ENCODE measurements at regions not wholly inside any gene's neighbourhood (a gene's known extent, or its start where the extent isn't known, plus 50 kb on each side); places are given as distances from the start of the nearest gene placed in this dataset.

DNA sequence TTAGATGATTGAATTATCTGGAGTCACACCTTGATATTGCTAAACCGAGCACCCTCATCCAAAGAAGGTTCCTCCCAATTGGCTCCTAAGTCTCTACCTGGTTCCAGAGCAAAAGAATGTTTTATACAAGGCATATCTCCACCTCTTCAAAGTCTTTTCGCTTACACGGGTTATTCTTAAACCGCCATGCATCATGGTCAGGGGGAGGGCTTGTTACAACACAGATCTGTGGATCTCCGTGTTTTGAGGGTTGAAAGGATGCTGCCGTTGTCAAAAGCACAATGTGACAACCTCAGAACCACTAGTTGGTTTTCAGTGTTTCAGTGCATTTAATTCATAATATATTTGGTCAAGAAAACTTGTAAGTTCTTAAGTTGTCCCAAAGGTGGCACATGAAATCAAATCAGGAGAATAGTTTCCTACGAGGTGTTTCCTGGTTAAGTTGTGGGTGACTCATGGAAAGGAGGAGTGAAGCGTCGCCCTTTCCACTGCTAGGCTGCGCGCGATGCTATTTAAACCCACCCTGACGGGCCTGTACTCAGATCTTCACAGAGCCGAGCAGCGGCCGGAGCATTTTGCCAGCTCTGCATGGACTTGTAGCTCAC, 1531.6 kb upstream of the TPTE start:
- TF ChIP-seq, protein P1, sequence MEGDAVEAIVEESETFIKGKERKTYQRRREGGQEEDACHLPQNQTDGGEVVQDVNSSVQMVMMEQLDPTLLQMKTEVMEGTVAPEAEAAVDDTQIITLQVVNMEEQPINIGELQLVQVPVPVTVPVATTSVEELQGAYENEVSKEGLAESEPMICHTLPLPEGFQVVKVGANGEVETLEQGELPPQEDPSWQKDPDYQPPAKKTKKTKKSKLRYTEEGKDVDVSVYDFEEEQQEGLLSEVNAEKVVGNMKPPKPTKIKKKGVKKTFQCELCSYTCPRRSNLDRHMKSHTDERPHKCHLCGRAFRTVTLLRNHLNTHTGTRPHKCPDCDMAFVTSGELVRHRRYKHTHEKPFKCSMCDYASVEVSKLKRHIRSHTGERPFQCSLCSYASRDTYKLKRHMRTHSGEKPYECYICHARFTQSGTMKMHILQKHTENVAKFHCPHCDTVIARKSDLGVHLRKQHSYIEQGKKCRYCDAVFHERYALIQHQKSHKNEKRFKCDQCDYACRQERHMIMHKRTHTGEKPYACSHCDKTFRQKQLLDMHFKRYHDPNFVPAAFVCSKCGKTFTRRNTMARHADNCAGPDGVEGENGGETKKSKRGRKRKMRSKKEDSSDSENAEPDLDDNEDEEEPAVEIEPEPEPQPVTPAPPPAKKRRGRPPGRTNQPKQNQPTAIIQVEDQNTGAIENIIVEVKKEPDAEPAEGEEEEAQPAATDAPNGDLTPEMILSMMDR (IDR thresholded peaks at IDR 0.05), result no peak
- TF ChIP-seq POLR2AphosphoS5 (IDR thresholded peaks at IDR 0.05) (no peak), POLR2A (IDR thresholded peaks at IDR 0.05) (no peak)

All from stomach (tissue), 4 donors.